Neural cell (in vitro differentiated cells): ENCODE measurements at regions not wholly inside any gene's neighbourhood (a gene's known extent, or its start where the extent isn't known, plus 50 kb on each side); places are given as distances from the start of the nearest gene placed in this dataset.

Source experiments
- H2AFZ ChIP-seq: fragments of 200-600, 300-800 bp; sonication (generic), shearing (Covaris generic); 2 replicates; pipeline ENCODE4 v1.6.0; 2014; ENCODE audit warnings: low read depth, mild to moderate bottlenecking, antibody characterized with exemption, low read length, moderate library complexity
- H3F3A ChIP-seq: fragments of 200-600 bp; shearing (Covaris generic); 2 replicates; pipeline ENCODE4 v1.6.1; 2016; ENCODE audit warnings: mild to moderate bottlenecking, moderate library complexity, mixed read lengths, antibody characterized with exemption, low read length; ENCODE audit not compliant: insufficient read depth, poor library complexity, severe bottlenecking
- H3K27ac ChIP-seq: fragments of 200-600, 300-800 bp; sonication (generic), shearing (Covaris generic); 2 replicates; pipeline ENCODE4 v1.5.1; 2014; ENCODE audit warnings: mild to moderate bottlenecking, low read length, moderate library complexity
- H3K27me3 ChIP-seq: fragments of 300-800, 200-600 bp; sonication (generic), shearing (Covaris generic); 2 replicates; pipeline ENCODE4 v1.6.0; 2014; ENCODE audit warnings: mild to moderate bottlenecking, low read depth, low read length, moderate library complexity; ENCODE audit not compliant: insufficient read depth
- H3K36me3 ChIP-seq: fragments of 300-800, 200-600 bp; sonication (generic), shearing (Covaris generic); 2 replicates; pipeline ENCODE4 v1.5.1; 2014; ENCODE audit warnings: mild to moderate bottlenecking, antibody characterized with exemption, low read length, moderate library complexity; ENCODE audit not compliant: insufficient read depth
- H3K4me2 ChIP-seq: fragments of 300-800, 200-600 bp; sonication (generic), shearing (Covaris generic); 2 replicates; pipeline ENCODE4 v1.6.0; 2014; ENCODE audit warnings: mild to moderate bottlenecking, low read length
- H3K4me3 ChIP-seq: fragments of 300-800, 200-600 bp; sonication (generic), shearing (Covaris generic); 2 replicates; pipeline ENCODE4 v1.5.1; 2014; ENCODE audit warnings: mild to moderate bottlenecking, low read length, moderate library complexity
- H3K79me2 ChIP-seq: fragments of 200-600 bp; shearing (Covaris generic); replicated peaks from 2 replicates; pipeline ENCODE4 v1.6.0; 2014; ENCODE audit warnings: mild to moderate bottlenecking, low read length, moderate library complexity; ENCODE audit not compliant: insufficient read depth
- H3K9ac ChIP-seq: fragments of 300-800, 200-600 bp; sonication (generic), shearing (Covaris generic); 2 replicates; pipeline ENCODE4 v1.6.1; 2016; ENCODE audit warnings: mild to moderate bottlenecking, low read length, mixed read lengths
- H3K9me2 ChIP-seq: fragments of 200-600 bp; shearing (Covaris generic); 2 replicates; pipeline ENCODE4 v1.6.1; 2016; ENCODE audit warnings: mild to moderate bottlenecking, low read length, mixed read lengths; ENCODE audit not compliant: insufficient read depth
- H3K9me3 ChIP-seq: fragments of 200-600, 300-800 bp; sonication (generic), shearing (Covaris generic); 2 replicates; pipeline ENCODE4 v1.6.1; 2016; ENCODE audit warnings: mild to moderate bottlenecking, mixed run types, low read length, moderate library complexity, mixed read lengths
- H4K20me1 ChIP-seq: fragments of 200-600 bp; shearing (Covaris generic); 2 replicates; pipeline ENCODE4 v1.6.1; 2016; ENCODE audit warnings: mild to moderate bottlenecking, mixed run types; ENCODE audit not compliant: insufficient read depth
- EP300 ChIP-seq: fragments of 450-650 bp; conservative IDR thresholded peaks from 2 replicates; pipeline ENCODE4 v1.6.1; 2014; ENCODE audit warnings: antibody characterized with exemption, mild to moderate bottlenecking, moderate library complexity; ENCODE audit not compliant: poor library complexity, severe bottlenecking
- EZH2 ChIP-seq: fragments of 200-600, 300-800 bp; shearing (Covaris generic), sonication (generic); IDR thresholded peaks from 2 replicates; pipeline ENCODE4 v1.6.1; 2014; ENCODE audit warnings: antibody characterized with exemption, low read length, borderline replicate concordance, mild to moderate bottlenecking; ENCODE audit not compliant: insufficient read depth, poor library complexity, severe bottlenecking
- MXI1 ChIP-seq: fragments of 450-650 bp; conservative IDR thresholded peaks from 2 replicates; pipeline ENCODE4 v1.6.1; 2014; ENCODE audit warnings: antibody characterized with exemption, mild to moderate bottlenecking; ENCODE audit not compliant: poor library complexity, severe bottlenecking
- POLR2AphosphoS5 ChIP-seq: IDR thresholded peaks from 2 replicates; pipeline ENCODE4 v1.6.1; 2012
- RAD21 ChIP-seq: fragments of 450-650 bp; conservative IDR thresholded peaks from 2 replicates; pipeline ENCODE4 v1.6.1; 2014; ENCODE audit warnings: antibody characterized with exemption, mild to moderate bottlenecking, moderate library complexity
- SMC3 ChIP-seq: fragments of 450-650 bp; conservative IDR thresholded peaks from 2 replicates; pipeline ENCODE4 v1.6.1; 2014; ENCODE audit warnings: antibody characterized with exemption, mild to moderate bottlenecking, moderate library complexity; ENCODE audit not compliant: poor library complexity
- TAF1 ChIP-seq: IDR thresholded peaks from 2 replicates; pipeline ENCODE4 v1.6.1; 2012; ENCODE audit warnings: low read depth
- TF ChIP-seq, protein P1 (sequence below): fragments of 450-650 bp; IDR thresholded peaks from 2 replicates; pipeline ENCODE4 v1.5.1; 2014; ENCODE audit warnings: antibody characterized with exemption, mild to moderate bottlenecking, moderate library complexity; ENCODE audit not compliant: poor library complexity, severe bottlenecking
- TF ChIP-seq, protein P2 (sequence below): IDR thresholded peaks from 2 replicates; pipeline ENCODE4 v1.6.1; 2012; ENCODE audit warnings: borderline replicate concordance

DNA sequence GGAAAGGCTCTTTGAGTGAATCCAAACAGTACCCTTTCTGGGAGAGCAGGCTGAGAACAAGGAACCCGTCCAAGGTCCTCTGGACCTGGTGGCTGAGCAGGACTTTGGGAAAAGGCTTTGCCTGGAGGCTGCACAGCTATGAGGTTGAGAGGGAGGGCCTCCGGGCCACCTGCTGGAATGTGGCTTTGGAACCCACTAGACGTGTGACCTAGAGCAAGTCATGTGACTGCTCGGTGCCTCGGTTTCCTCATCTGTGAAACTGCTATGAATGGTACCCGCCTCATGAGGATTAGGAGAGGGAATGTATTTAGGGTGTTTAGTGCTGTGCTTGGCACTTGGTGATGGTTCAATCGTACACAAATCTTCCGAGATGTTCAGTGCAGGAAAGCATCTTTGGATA, 50.4 kb downstream of the HAPSTR1 start:
- TF ChIP-seq EZH2 (no peak), MXI1 (no peak), SMC3 (no peak), EP300 (no peak), POLR2AphosphoS5 (no peak), TAF1 (no peak), RAD21 (no peak)
- TF ChIP-seq, protein P1, sequence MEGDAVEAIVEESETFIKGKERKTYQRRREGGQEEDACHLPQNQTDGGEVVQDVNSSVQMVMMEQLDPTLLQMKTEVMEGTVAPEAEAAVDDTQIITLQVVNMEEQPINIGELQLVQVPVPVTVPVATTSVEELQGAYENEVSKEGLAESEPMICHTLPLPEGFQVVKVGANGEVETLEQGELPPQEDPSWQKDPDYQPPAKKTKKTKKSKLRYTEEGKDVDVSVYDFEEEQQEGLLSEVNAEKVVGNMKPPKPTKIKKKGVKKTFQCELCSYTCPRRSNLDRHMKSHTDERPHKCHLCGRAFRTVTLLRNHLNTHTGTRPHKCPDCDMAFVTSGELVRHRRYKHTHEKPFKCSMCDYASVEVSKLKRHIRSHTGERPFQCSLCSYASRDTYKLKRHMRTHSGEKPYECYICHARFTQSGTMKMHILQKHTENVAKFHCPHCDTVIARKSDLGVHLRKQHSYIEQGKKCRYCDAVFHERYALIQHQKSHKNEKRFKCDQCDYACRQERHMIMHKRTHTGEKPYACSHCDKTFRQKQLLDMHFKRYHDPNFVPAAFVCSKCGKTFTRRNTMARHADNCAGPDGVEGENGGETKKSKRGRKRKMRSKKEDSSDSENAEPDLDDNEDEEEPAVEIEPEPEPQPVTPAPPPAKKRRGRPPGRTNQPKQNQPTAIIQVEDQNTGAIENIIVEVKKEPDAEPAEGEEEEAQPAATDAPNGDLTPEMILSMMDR, result no peak
- TF ChIP-seq, protein P2, sequence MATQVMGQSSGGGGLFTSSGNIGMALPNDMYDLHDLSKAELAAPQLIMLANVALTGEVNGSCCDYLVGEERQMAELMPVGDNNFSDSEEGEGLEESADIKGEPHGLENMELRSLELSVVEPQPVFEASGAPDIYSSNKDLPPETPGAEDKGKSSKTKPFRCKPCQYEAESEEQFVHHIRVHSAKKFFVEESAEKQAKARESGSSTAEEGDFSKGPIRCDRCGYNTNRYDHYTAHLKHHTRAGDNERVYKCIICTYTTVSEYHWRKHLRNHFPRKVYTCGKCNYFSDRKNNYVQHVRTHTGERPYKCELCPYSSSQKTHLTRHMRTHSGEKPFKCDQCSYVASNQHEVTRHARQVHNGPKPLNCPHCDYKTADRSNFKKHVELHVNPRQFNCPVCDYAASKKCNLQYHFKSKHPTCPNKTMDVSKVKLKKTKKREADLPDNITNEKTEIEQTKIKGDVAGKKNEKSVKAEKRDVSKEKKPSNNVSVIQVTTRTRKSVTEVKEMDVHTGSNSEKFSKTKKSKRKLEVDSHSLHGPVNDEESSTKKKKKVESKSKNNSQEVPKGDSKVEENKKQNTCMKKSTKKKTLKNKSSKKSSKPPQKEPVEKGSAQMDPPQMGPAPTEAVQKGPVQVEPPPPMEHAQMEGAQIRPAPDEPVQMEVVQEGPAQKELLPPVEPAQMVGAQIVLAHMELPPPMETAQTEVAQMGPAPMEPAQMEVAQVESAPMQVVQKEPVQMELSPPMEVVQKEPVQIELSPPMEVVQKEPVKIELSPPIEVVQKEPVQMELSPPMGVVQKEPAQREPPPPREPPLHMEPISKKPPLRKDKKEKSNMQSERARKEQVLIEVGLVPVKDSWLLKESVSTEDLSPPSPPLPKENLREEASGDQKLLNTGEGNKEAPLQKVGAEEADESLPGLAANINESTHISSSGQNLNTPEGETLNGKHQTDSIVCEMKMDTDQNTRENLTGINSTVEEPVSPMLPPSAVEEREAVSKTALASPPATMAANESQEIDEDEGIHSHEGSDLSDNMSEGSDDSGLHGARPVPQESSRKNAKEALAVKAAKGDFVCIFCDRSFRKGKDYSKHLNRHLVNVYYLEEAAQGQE, result no peak
- H3K27me3 ChIP-seq, result no peaks in the 10 kb centered on the region
- no peaks in the 10 kb centered on the region for H3K9me3 ChIP-seq
- H3K9ac ChIP-seq, result no peak overlapping the region
- no peaks in the 10 kb centered on the region for H3K36me3 ChIP-seq
- no peak overlapping the region for H3K4me3 ChIP-seq
- H3K9me2 ChIP-seq, result no peaks in the 10 kb centered on the region
- no peak overlapping the region for H3K27ac ChIP-seq
- H4K20me1 ChIP-seq, result no peaks in the 10 kb centered on the region
- H3F3A ChIP-seq, result no peaks in the 10 kb centered on the region
- no peaks in the 10 kb centered on the region for H3K79me2 ChIP-seq
- H3K4me2 ChIP-seq, result no peak overlapping the region
- H2AFZ ChIP-seq, result no peak overlapping the region

DNA sequence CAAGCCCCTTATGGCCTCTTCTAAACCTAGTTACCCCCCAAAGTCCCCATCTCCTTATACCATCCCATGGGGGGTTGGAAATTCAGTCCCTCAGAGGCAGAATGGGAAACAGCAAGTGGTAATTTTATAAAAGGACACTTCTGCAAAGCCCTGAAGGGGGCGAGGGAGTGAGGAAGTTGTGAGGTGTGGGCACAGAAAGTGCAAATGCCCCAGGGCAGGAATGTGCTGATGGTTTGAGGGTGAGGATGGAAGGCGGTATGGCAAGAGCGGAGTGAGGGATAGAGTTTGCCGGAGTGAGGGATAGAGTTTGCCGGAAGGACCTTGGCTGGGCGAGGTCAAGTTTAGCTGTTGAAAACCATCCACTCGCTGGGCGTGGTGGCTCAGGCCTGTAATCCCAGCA, 52.7 kb downstream of the HAPSTR1 start:
- H3F3A ChIP-seq, result no peaks in the 10 kb centered on the region
- H3K27ac ChIP-seq, result no peak overlapping the region
- no peaks in the 10 kb centered on the region for H3K9me2 ChIP-seq
- H4K20me1 ChIP-seq, result no peaks in the 10 kb centered on the region
- no peaks in the 10 kb centered on the region for H3K79me2 ChIP-seq
- no peak overlapping the region for H3K9ac ChIP-seq
- H3K27me3 ChIP-seq, result no peaks in the 10 kb centered on the region
- no peaks in the 10 kb centered on the region for H3K36me3 ChIP-seq
- no peak for TF ChIP-seq TAF1
- TF ChIP-seq POLR2AphosphoS5, result no peak
- TF ChIP-seq EP300, result no peak
- no peak for TF ChIP-seq EZH2
- TF ChIP-seq, protein P2, result no peak
- H2AFZ ChIP-seq, result no peak overlapping the region
- no peaks in the 10 kb centered on the region for H3K9me3 ChIP-seq
- no peak overlapping the region for H3K4me2 ChIP-seq
- H3K4me3 ChIP-seq, result no peak overlapping the region
